ENCODE measurements at regions not wholly inside any gene's neighbourhood (a gene's known extent, or its start where the extent isn't known, plus 50 kb on each side); places are given as distances from the start of the nearest gene placed in this dataset.
"Not testable (repeated sequence)": the region's sequence is repeated elsewhere in the genome, so short reads cannot be mapped to it uniquely, and the experiment has no call there.

DNA sequence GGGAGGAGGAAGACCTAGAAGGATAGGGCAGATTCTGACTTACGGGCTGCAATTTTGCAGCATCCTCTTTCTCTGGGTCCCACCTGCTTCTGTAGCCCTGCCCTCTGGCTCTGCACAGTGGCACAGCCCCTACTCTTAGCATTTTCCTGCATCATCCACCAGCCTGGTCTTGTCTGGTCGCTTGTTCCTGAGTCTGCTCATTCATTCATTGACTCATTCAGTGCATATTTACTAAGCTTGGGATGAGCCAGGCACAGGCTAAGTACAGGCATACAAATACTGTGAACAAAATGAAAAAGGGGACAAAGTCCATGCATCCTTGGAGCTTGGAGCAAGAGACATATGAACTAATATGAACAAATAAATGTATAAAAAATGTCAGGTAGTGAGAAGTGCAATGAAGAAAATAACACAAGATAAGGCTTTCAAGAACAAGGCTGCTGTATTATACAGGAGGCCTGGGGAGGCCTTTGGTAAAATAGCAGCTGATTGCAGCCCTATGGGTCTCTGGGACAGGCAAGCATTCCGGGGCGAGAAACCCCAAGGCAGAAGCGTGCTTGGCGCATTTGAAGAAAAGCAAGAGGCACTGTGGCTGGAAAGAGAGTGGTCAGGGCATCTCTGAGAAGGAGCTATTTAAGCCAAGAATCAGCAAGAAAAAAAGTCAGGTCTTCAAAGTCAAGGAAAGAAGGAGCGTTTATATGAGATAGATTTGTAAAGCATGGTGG, 108.0 kb upstream of the ALX4 start:
- DNase-seq (ENCODE audit: low read depth in 2 of 2), result no peak

DNA sequence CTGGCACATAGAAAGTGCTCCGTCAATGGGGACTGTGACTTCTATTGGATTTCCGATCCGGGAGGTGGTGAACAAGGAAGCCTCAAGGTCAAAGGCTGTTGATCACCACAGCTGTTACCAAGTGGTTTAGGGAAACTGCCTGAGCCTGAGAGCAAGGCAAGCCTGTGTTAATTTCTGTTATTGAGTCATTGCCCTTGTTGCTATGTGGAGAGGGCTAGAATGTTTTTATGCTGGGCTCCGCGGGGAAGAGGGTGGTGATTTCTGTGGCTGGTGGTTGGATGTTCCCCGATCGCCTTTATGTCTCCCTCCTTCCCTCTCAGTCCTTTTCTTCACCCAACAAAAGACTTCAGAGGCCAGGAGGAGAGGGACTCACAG, 108.5 kb upstream of the ALX4 start:
- DNase-seq (ENCODE audit: low read depth in 2 of 2), result no peak

- DNase-seq (ENCODE audit: low read depth in 2 of 2), result no peak
These were observed 111.2 kb upstream of the ALX4 start for GRCh38 chr11:44421090-44421675.

DNA sequence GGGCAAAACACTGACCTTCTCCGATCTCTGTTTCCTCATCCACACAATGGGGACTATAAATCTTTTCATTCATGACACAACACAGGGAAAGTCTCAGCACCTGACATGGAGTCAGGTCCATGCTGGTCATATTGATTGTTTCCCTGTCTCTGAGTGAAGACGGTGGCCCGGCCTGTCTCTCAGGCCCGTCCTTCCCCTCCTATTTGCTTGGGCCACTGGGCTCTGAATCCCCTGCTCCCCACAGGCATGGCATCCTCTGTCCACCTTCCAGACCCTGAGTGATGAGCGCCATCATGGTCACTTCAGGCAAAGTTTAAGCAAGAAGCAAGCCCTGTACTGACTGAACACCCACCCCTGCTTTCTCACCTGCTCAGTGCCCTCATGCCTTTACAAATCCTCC, 113.3 kb upstream of the ALX4 start:
- DNase-seq (ENCODE audit: low read depth in 2 of 2), result no peak

GRCh38 chr11:44424841-44425240, 114.9 kb upstream of the ALX4 start:
- DNase-seq (ENCODE audit: low read depth in 2 of 2), result no peak

DNA sequence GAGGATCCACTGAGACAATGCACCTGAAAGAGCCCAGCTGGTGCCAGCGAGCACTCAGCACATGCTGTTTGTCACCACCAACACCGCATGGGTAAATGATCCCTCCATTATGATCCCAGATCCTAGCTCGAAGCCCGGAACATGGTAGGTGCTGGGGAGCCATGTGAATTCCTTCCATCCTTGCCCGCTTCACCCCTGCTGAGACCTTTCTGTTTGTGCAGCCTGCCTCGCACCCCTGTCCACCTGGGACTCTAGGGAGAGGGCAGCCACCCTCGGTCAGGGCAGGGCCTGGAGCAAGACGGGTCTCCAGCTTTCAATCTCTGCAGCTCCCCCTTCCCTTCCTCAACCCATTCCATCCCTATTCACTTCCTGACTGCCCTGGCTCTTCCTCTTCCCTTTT, 116.2 kb upstream of the ALX4 start:
- DNase-seq (ENCODE audit: low read depth in 2 of 2), result no peak

- DNase-seq (ENCODE audit: low read depth in 2 of 2), result no peak
These were observed 117.0 kb upstream of the ALX4 start for GRCh38 chr11:44426958-44427357.

DNA sequence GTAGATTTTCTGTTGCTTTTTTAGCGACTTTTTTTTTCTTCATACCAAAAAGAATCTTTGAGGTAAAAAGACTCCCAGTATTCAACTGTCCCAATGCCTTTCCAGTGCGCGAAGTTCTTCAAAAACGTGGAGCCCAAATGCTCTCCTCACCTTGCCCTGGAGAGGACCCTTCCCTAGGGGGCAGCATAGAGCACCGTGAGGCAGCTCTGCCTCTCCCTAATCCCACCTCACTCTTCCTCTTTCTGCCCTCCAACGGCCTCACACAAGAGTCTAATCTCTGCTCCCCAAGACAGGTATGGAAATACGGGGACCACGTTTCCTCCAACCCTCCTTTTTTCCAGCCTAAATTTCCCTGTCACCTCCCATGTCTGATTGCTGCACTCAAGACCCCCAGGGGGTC, 117.5 kb upstream of the ALX4 start:
- peak in 1 of 2 donors; percentile 1 for DNase-seq (ENCODE audit: low read depth in 2 of 2)

DNA sequence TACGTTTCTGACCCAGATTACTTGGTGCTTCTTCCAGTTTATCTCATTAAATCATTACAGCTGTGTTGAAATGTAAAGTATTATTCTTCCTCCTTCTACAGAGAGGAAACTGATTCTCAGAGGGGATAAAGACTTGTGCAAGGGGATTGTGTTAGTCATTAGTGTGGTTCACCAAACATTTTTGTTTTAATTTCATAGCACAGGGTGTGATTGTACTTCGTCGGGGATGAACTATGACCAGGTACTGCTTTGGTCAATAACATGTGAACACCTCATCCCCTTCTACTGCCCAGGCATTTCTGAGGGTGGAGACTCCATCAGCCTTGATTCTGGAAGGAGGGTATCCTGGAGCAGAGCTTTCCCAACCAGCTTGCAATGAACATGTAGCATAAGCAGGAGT, 120.2 kb upstream of the ALX4 start:
- DNase-seq (ENCODE audit: low read depth in 2 of 2), result no peak

DNA sequence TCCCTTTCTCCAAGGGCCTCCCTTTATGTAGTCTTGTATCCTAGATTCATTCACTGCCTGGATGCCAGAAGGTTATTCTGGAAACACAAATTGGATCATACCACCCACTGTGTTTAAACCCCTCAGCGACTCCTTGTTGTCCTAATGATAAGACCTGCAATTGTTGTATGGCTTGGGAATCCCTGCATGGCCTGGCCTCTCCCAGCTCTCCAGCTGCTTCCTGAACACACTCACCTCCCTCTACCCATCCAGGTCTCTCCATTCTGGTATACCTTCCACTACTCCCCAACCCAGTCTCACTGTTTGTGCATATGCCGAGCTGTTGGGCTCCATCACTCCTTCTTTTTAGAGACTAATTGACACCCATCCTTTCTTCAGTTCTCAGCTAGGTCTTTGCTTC, 124.3 kb upstream of the ALX4 start:
- no peak for DNase-seq (ENCODE audit: low read depth in 2 of 2)

GRCh38 chr11:44437122-44437521, 127.2 kb upstream of the ALX4 start:
- DNase-seq (ENCODE audit: low read depth in 2 of 2), result no peak

DNA sequence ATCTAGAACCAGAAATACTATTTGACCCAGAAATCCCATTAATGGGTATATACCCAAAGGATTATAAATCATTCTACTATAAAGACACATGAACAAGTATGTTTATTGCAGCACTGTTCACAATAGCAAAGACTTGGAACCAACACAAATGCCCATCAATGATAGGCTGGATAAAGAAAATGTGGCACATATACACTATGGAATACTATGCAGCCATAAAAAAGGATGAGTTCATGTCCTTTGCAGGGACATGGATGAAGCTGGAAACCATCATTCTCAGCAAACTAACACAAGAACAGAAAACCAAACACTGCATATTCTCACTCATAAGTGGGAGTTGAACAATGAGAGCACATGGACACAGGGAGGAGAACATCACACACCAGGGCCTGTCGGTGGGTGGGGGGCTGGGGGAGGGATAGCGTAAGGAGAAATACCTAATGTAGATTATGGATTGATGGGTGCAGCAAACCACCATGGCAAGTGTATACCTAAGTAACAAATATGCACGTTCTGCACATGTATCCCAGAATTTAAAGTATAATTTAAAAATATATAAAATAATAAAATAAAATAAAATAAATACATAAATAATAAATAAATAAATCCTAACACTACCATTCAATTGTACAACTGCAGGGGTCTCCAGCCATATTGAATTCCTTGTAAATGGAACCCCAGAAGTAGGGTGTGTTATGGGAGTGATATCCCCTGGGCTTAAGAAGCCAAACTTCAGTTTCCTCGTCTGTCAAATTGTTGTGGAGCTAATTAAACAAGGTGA, 122.4 kb upstream of the CD82 start:
- not testable (repeated sequence) for DNase-seq (ENCODE audit: low read depth in 2 of 2)

DNA sequence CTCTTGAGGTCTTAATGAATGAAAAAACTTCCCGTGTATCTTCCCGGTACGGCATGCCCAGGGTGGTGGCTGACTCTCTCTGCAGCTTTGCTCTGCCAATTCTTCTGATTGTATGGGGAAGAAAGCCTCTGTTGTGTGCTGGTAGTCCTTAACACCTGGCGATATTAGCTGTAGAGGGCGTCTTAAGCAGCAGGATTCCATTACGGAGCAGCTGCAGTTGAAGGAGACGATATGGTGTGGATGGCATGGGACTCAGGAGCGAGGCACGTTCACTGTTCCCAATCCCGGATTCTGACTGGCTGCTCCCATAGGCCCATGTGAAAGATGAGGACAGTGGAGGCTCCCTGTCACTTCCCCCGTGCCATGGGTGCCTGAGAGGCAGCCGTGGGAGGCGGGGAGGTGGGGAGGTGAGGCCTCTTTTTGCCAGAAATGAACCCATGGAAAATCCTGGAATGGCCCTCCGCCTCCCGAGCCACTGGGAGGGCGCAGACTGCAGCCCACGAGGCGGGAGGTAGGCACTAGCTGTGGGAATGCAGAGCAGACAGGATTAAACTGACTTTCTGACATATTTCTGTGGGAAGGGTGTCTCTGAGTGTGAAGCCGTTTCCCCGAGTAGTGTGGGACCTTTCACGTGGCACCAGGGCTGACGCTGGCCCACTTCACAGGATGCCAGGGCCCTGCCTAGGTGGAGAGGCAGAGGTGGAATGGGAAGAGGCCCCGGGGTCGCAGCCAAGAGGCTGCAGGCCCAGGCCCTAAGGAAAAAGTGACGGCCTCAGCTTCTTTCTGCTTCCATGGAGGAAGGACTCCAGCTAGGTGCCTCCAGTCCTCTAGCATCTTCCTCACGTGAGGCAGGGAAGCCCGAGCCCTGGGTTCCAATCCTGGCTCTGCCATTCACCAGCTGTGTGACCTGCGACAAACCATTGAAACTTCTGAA, 121.4 kb upstream of the CD82 start:
- DNase-seq (ENCODE audit: low read depth in 2 of 2), result no peak

- no peak for DNase-seq (ENCODE audit: low read depth in 2 of 2)
These were observed 120.6 kb upstream of the CD82 start for GRCh38 chr11:44444770-44445321.

DNA sequence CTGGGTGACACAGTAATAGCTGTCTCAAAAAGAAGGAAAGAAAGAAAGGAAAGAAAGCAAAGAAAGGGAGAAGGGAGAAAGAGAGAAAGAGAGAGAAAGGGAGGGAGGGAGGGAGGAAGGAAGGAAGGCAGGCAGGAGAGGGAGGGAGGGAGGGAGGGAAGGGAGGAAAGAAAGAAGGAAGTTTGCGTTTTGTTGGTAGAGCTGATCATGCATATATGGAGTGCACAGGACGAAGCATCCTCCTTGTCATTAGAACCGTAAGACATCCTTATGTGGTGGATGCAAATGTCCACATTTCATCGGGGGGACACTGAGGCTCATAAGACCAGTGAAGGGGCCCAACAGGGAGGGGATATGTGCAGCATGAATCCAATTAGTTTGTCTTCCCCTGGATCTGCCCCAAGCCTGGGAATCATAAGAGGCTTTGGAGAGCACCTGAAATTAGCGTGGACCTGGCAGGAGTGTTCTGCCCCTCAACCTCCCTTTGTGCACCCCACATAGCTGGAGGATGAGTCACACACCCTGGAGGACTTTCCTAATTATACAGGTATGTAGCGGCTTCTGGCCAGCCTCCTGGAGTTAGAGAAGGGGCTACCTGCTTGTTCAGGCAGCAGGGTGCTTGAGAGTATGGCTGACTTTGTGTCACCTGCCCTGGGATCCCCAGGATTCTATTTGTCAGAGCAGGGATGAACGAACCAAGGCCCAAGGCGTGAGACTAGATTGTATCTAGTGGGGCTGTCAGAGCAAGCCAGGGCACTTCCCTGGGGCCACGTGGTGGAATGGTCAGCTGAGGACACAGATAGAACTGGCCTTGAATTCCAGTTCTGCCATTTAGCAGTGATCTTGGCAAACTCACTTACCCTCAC, 119.7 kb upstream of the CD82 start:
- no peak for DNase-seq (ENCODE audit: low read depth in 2 of 2)

GRCh38 chr11:44446366-44446762, 119.1 kb upstream of the CD82 start:
- DNase-seq (ENCODE audit: low read depth in 2 of 2), result no peak

GRCh38 chr11:44446996-44447771, 118.3 kb upstream of the CD82 start:
- DNase-seq (ENCODE audit: low read depth in 2 of 2), result no peak

GRCh38 chr11:44450295-44450932, 115.0 kb upstream of the CD82 start:
- no peak for DNase-seq (ENCODE audit: low read depth in 2 of 2)

GRCh38 chr11:44451706-44452105, 113.8 kb upstream of the CD82 start:
- no peak for DNase-seq (ENCODE audit: low read depth in 2 of 2)

Data from activated CD4-positive, alpha-beta T cell treated with anti-CD3 and anti-CD28 coated beads for 24 hours (primary cell).